ENCODE measurements at regions not wholly inside any gene's neighbourhood (a gene's known extent, or its start where the extent isn't known, plus 50 kb on each side); places are given as distances from the start of the nearest gene placed in this dataset.

GRCh38 chr20:16128538-16129106, 444.6 kb downstream of the KIF16B start:
- TF ChIP-seq, protein P1, sequence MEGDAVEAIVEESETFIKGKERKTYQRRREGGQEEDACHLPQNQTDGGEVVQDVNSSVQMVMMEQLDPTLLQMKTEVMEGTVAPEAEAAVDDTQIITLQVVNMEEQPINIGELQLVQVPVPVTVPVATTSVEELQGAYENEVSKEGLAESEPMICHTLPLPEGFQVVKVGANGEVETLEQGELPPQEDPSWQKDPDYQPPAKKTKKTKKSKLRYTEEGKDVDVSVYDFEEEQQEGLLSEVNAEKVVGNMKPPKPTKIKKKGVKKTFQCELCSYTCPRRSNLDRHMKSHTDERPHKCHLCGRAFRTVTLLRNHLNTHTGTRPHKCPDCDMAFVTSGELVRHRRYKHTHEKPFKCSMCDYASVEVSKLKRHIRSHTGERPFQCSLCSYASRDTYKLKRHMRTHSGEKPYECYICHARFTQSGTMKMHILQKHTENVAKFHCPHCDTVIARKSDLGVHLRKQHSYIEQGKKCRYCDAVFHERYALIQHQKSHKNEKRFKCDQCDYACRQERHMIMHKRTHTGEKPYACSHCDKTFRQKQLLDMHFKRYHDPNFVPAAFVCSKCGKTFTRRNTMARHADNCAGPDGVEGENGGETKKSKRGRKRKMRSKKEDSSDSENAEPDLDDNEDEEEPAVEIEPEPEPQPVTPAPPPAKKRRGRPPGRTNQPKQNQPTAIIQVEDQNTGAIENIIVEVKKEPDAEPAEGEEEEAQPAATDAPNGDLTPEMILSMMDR (IDR thresholded peaks at IDR 0.05): no peak
- no peak for TF ChIP-seq POLR2A (IDR thresholded peaks at IDR 0.05)

Data from thyroid gland (tissue), 4 donors.